H9 (cell line): ENCODE measurements at regions not wholly inside any gene's neighbourhood (a gene's known extent, or its start where the extent isn't known, plus 50 kb on each side); places are given as distances from the start of the nearest gene placed in this dataset.

Source experiments
- DNase-seq: peaks from one replicate; pipeline ENCODE4 v3.0.0-alpha.2; 2017
- H2AFZ ChIP-seq: one replicate; pipeline ENCODE4 v1.6.1; 2013; ENCODE audit warnings: mild to moderate bottlenecking, low read length, control low read depth, moderate library complexity
- H2AK5ac ChIP-seq: 2 replicates; pipeline ENCODE4 v1.6.1; 2013; ENCODE audit warnings: low read length, control low read depth, mixed read lengths; ENCODE audit not compliant: insufficient read length
- H2BK120ac ChIP-seq: one replicate; pipeline ENCODE4 v1.6.1; 2013; ENCODE audit warnings: low read depth, mild to moderate bottlenecking, low read length, control low read depth, inconsistent platforms; ENCODE audit not compliant: poor library complexity, severe bottlenecking
- H2BK12ac ChIP-seq: 2 replicates; pipeline ENCODE4 v1.6.1; 2013; ENCODE audit warnings: low read length, control low read depth, mixed read lengths, low read depth; ENCODE audit not compliant: insufficient read length
- H2BK15ac ChIP-seq: 2 replicates; pipeline ENCODE4 v1.6.1; 2013; ENCODE audit warnings: low read depth, low read length, control low read depth
- H2BK20ac ChIP-seq: one replicate; pipeline ENCODE4 v1.6.1; 2013; ENCODE audit warnings: low read depth, mild to moderate bottlenecking, low read length, control low read depth, inconsistent platforms; ENCODE audit not compliant: poor library complexity, severe bottlenecking
- H2BK5ac ChIP-seq: 2 replicates; pipeline ENCODE4 v1.6.1; 2013; ENCODE audit warnings: low read length, control low read depth, mixed read lengths; ENCODE audit not compliant: insufficient read length
- H3K14ac ChIP-seq: 2 replicates; pipeline ENCODE4 v1.6.1; 2013; ENCODE audit warnings: low read length, control low read depth; ENCODE audit not compliant: insufficient read depth
- H3K18ac ChIP-seq: 2 replicates; pipeline ENCODE4 v1.6.1; 2013; ENCODE audit warnings: low read depth, mild to moderate bottlenecking, mixed read lengths, low read length, control low read depth; ENCODE audit not compliant: insufficient read length
- H3K23ac ChIP-seq: 2 replicates; pipeline ENCODE4 v1.6.1; 2013; ENCODE audit warnings: low read length, control low read depth, mixed read lengths, low read depth; ENCODE audit not compliant: insufficient read length
- H3K23me2 ChIP-seq: 2 replicates; pipeline ENCODE4 v1.6.1; 2013; ENCODE audit warnings: low read depth, mild to moderate bottlenecking, mixed read lengths, low read length, control low read depth; ENCODE audit not compliant: insufficient read length, poor library complexity, severe bottlenecking
- H3K27ac ChIP-seq: 2 replicates; pipeline ENCODE4 v1.5.1; 2013; ENCODE audit warnings: low read length, control low read depth, mixed read lengths, low read depth; ENCODE audit not compliant: insufficient read length
- H3K27me3 ChIP-seq: 2 replicates; pipeline ENCODE4 v1.6.1; 2013; ENCODE audit warnings: low read length, control low read depth, inconsistent platforms; ENCODE audit not compliant: insufficient read depth
- H3K4ac ChIP-seq: 2 replicates; pipeline ENCODE4 v1.6.1; 2013; ENCODE audit warnings: low read depth, mild to moderate bottlenecking, control low read depth, inconsistent platforms, low read length, moderate library complexity
- H3K4me1 ChIP-seq: 2 replicates; pipeline ENCODE4 v1.6.1; 2013; ENCODE audit warnings: low read length, control low read depth, inconsistent platforms; ENCODE audit not compliant: insufficient read depth
- H3K4me2 ChIP-seq: 2 replicates; pipeline ENCODE4 v1.6.1; 2013; ENCODE audit warnings: low read length, control low read depth, mixed read lengths; ENCODE audit not compliant: insufficient read length, insufficient read depth
- H3K56ac ChIP-seq: 2 replicates; pipeline ENCODE4 v1.6.1; 2013; ENCODE audit warnings: low read depth, mild to moderate bottlenecking, mixed read lengths, low read length, control low read depth; ENCODE audit not compliant: insufficient read length
- H3K79me1 ChIP-seq: 2 replicates; pipeline ENCODE4 v1.6.1; 2013; ENCODE audit warnings: low read depth, mild to moderate bottlenecking, moderate library complexity, low read length, control low read depth, inconsistent platforms; ENCODE audit not compliant: insufficient read depth, poor library complexity, severe bottlenecking
- H3K79me2 ChIP-seq: 2 replicates; pipeline ENCODE4 v1.6.1; 2013; ENCODE audit warnings: low read length, control low read depth, inconsistent platforms; ENCODE audit not compliant: insufficient read depth
- H3K9ac ChIP-seq: 2 replicates; pipeline ENCODE4 v1.6.1; 2013; ENCODE audit warnings: low read length, control low read depth, mixed read lengths; ENCODE audit not compliant: insufficient read length; ENCODE audit errors: extremely low read depth
- H3K9me3 ChIP-seq: one replicate; pipeline ENCODE4 v1.6.1; 2013; ENCODE audit warnings: low read depth, low read length, inconsistent platforms; ENCODE audit not compliant: control insufficient read depth
- H3T11ph ChIP-seq: one replicate; pipeline ENCODE4 v1.6.1; 2013; ENCODE audit warnings: mild to moderate bottlenecking, low read length, control low read depth, inconsistent platforms
- H4K20me1 ChIP-seq: one replicate; pipeline ENCODE4 v1.6.1; 2013; ENCODE audit not compliant: control insufficient read depth, insufficient read length, insufficient read depth
- H4K5ac ChIP-seq: 2 replicates; pipeline ENCODE4 v1.6.1; 2013; ENCODE audit warnings: low read depth, mild to moderate bottlenecking, mixed read lengths, low read length, control low read depth; ENCODE audit not compliant: insufficient read length
- H4K8ac ChIP-seq: replicated peaks from 2 replicates; pipeline ENCODE4 v1.6.1; 2013; ENCODE audit warnings: low read length, control low read depth, mixed read lengths, low read depth; ENCODE audit not compliant: insufficient read length
- H4K91ac ChIP-seq: 2 replicates; pipeline ENCODE4 v1.6.1; 2013; ENCODE audit warnings: low read depth, mild to moderate bottlenecking, moderate library complexity, mixed read lengths, low read length, control low read depth; ENCODE audit not compliant: insufficient read length
- H3K27ac Mint-ChIP-seq, 3 experiments: 2 replicates in 2 of 3; 3 replicates in 1 of 3; pipeline ENCODE4 v1.8.0; 2020 to 2021; ENCODE audit warnings: mixed read lengths in 3 of 3, mild to moderate bottlenecking in 1 of 3, moderate library complexity in 1 of 3
- H3K27me3 Mint-ChIP-seq: 2 replicates; pipeline ENCODE4 v1.8.0; 2021; ENCODE audit warnings: low read depth, mild to moderate bottlenecking, moderate library complexity, mixed read lengths
- H3K36me3 Mint-ChIP-seq, 3 experiments: 2 replicates in 2 of 3; 3 replicates in 1 of 3; pipeline ENCODE4 v1.8.0; 2020 to 2021; ENCODE audit warnings: low read depth in 3 of 3, mixed read lengths in 3 of 3; ENCODE audit not compliant: insufficient read depth in 1 of 3
- H3K4me1 Mint-ChIP-seq, 2 experiments: 2 replicates each; pipeline ENCODE4 v1.8.0; 2020; ENCODE audit warnings: mixed read lengths in 2 of 2
- H3K4me3 Mint-ChIP-seq, 2 experiments: 2 replicates in 1 of 2; 3 replicates in 1 of 2; pipeline ENCODE4 v1.8.0; 2020 to 2021; ENCODE audit warnings: mild to moderate bottlenecking in 2 of 2, mixed read lengths in 2 of 2, moderate library complexity in 1 of 2
- H3K9me3 Mint-ChIP-seq, 2 experiments: 2 replicates in 1 of 2; 3 replicates in 1 of 2; pipeline ENCODE4 v1.8.0; 2020; ENCODE audit warnings: mild to moderate bottlenecking in 2 of 2, mixed read lengths in 2 of 2, moderate library complexity in 1 of 2
- WGBS: extraction: QIAGEN DNeasy Blood & Tissue Kit; methylation state at CpG from one replicate; pipeline ENCODE4 v1.1.7; 2013; ENCODE audit warnings: missing lambda C conversion rate, low lambda C conversion rate, mixed read lengths; ENCODE audit not compliant: insufficient read length; ENCODE audit errors: extremely low coverage; 5-methylcytosine and 5-hydroxymethylcytosine counted together
- TF ChIP-seq, protein P1 (sequence below): fragments of 200-600 bp; sonication (generic); conservative IDR thresholded peaks from 3 replicates; pipeline ENCODE4 v1.8.0; 2021; ENCODE audit warnings: antibody characterized with exemption, mild to moderate bottlenecking

- no peak overlapping the region for H2BK120ac ChIP-seq
- no peak overlapping the region for H4K91ac ChIP-seq
- no peaks in the 10 kb centered on the region for H3K9me3 ChIP-seq
- H3K56ac ChIP-seq = no peak overlapping the region
- peaks cover 0 to 6% of the 10 kb centered on the region in 2 experiments; a peak in 2 of 4 replicates for H3K4me1 Mint-ChIP-seq
- H3K4ac ChIP-seq = no peak overlapping the region
- H3K79me1 ChIP-seq = no peaks in the 10 kb centered on the region
- no peak overlapping the region for H2BK15ac ChIP-seq
- no peak overlapping the region for H3T11ph ChIP-seq
- no peak for DNase-seq
- H2AFZ ChIP-seq = no peak overlapping the region
- no peak overlapping the region for H3K27ac ChIP-seq
- no peaks in the 10 kb centered on the region for H3K27me3 ChIP-seq
- no peak overlapping the region for H4K5ac ChIP-seq
- H3K4me3 Mint-ChIP-seq = no peak overlapping the region
- H3K36me3 Mint-ChIP-seq = no peaks in the 10 kb centered on the region
- H4K8ac ChIP-seq = no peak overlapping the region
- no peak overlapping the region for H3K4me2 ChIP-seq
- no peaks in the 10 kb centered on the region for H3K23me2 ChIP-seq
- H3K27me3 Mint-ChIP-seq = no peaks in the 10 kb centered on the region
- TF ChIP-seq, protein P1, sequence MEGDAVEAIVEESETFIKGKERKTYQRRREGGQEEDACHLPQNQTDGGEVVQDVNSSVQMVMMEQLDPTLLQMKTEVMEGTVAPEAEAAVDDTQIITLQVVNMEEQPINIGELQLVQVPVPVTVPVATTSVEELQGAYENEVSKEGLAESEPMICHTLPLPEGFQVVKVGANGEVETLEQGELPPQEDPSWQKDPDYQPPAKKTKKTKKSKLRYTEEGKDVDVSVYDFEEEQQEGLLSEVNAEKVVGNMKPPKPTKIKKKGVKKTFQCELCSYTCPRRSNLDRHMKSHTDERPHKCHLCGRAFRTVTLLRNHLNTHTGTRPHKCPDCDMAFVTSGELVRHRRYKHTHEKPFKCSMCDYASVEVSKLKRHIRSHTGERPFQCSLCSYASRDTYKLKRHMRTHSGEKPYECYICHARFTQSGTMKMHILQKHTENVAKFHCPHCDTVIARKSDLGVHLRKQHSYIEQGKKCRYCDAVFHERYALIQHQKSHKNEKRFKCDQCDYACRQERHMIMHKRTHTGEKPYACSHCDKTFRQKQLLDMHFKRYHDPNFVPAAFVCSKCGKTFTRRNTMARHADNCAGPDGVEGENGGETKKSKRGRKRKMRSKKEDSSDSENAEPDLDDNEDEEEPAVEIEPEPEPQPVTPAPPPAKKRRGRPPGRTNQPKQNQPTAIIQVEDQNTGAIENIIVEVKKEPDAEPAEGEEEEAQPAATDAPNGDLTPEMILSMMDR = no peak
- H3K23ac ChIP-seq = no peak overlapping the region
- 100% methylated on average over 4 of the region's 4 CpGs for WGBS
- no peak overlapping the region for H3K9ac ChIP-seq
- no peaks in the 10 kb centered on the region for H3K4me1 ChIP-seq
- H2AK5ac ChIP-seq = no peak overlapping the region
- H2BK12ac ChIP-seq = no peak overlapping the region
- no peaks in the 10 kb centered on the region for H3K79me2 ChIP-seq
- no peaks in the 10 kb centered on the region; a peak in 1 of 5 replicates for H3K9me3 Mint-ChIP-seq
- no peak overlapping the region for H2BK20ac ChIP-seq
- no peaks in the 10 kb centered on the region for H4K20me1 ChIP-seq
- H3K27ac Mint-ChIP-seq = no peak overlapping the region
- no peak overlapping the region for H3K14ac ChIP-seq
- no peak overlapping the region for H2BK5ac ChIP-seq
- H3K18ac ChIP-seq = no peak overlapping the region
Observed at GRCh38 chr7:49438281-49438680, 335.2 kb upstream of the VWC2 start.
